ENCODE measurements at regions not wholly inside any gene's neighbourhood (a gene's known extent, or its start where the extent isn't known, plus 50 kb on each side); places are given as distances from the start of the nearest gene placed in this dataset.

- no peak overlapping the region for H3K27ac Mint-ChIP-seq
- ATAC-seq: no peak
- CTCF ChIA-PET: no interaction called here
Observed at GRCh38 chr5:133773247-133774202, 161.2 kb upstream of the FSTL4 start.

GRCh38 chr5:133769842-133770241 lies 157.5 kb upstream of the FSTL4 start:
- H3K36me3 Mint-ChIP-seq: no peaks in the 10 kb centered on the region
- DNase-seq (no peak), ATAC-seq (no peak)
- no peak overlapping the region for H3K4me3 Mint-ChIP-seq
- H3K4me1 Mint-ChIP-seq: no peaks in the 10 kb centered on the region
- H3K27ac Mint-ChIP-seq: no peak overlapping the region
- CTCF ChIA-PET: no interaction called here
- H3K27me3 Mint-ChIP-seq: peaks cover 50% of the 10 kb centered on the region
- H3K9me3 Mint-ChIP-seq (ENCODE audit: low read depth): no peaks in the 10 kb centered on the region

More at GRCh38 chr5:133773247-133774202, 161.2 kb upstream of the FSTL4 start:
- Mint-ChIP-seq H3K4me3 (no peak overlapping the region), H3K36me3 (no peaks in the 10 kb centered on the region), H3K9me3 (ENCODE audit: low read depth) (no peaks in the 10 kb centered on the region), H3K27me3 (peaks cover 32% of the 10 kb centered on the region), H3K4me1 (no peaks in the 10 kb centered on the region)
- no peak for DNase-seq

GRCh38 chr5:133763744-133764143 lies 151.4 kb upstream of the FSTL4 start:
- Mint-ChIP-seq H3K27me3 (peaks cover 27% of the 10 kb centered on the region), H3K27ac (no peak overlapping the region), H3K9me3 (ENCODE audit: low read depth) (no peaks in the 10 kb centered on the region), H3K36me3 (no peaks in the 10 kb centered on the region), H3K4me1 (no peaks in the 10 kb centered on the region), H3K4me3 (no peak overlapping the region)
- ATAC-seq (no peak), DNase-seq (no peak)
- CTCF ChIA-PET: interaction anchor here (1.1 kb wide), 1 partner anchor 340 kb away, joined by 3 read pairs; no protein-coding TSS in a partner anchor

GRCh38 chr5:133761632-133762031 lies 149.3 kb upstream of the FSTL4 start:
- H3K4me3 Mint-ChIP-seq: no peak overlapping the region
- ATAC-seq (no peak), DNase-seq (no peak)
- no peaks in the 10 kb centered on the region for H3K36me3 Mint-ChIP-seq
- no peaks in the 10 kb centered on the region for H3K9me3 Mint-ChIP-seq (ENCODE audit: low read depth)
- H3K27me3 Mint-ChIP-seq: peaks cover 27% of the 10 kb centered on the region
- CTCF ChIA-PET: no interaction called here
- no peaks in the 10 kb centered on the region for H3K4me1 Mint-ChIP-seq
- H3K27ac Mint-ChIP-seq: no peak overlapping the region

GRCh38 chr5:133760532-133760931 lies 148.2 kb upstream of the FSTL4 start:
- no peak for DNase-seq
- CTCF ChIA-PET: no interaction called here
- Mint-ChIP-seq H3K27me3 (peaks cover 27% of the 10 kb centered on the region), H3K36me3 (no peaks in the 10 kb centered on the region), H3K9me3 (ENCODE audit: low read depth) (no peaks in the 10 kb centered on the region), H3K4me1 (no peaks in the 10 kb centered on the region), H3K27ac (no peak overlapping the region), H3K4me3 (no peak overlapping the region)
- ATAC-seq: no peak

- DNase-seq (no peak), ATAC-seq (peak; percentile 57)
- no peak overlapping the region for H3K4me3 Mint-ChIP-seq
- H3K36me3 Mint-ChIP-seq: no peaks in the 10 kb centered on the region
- no peaks in the 10 kb centered on the region for H3K9me3 Mint-ChIP-seq (ENCODE audit: low read depth)
- CTCF ChIA-PET: no interaction called here
- H3K4me1 Mint-ChIP-seq: no peaks in the 10 kb centered on the region
- no peak overlapping the region for H3K27ac Mint-ChIP-seq
- peaks cover 35% of the 10 kb centered on the region for H3K27me3 Mint-ChIP-seq
Observed at GRCh38 chr5:133758641-133759040, 146.3 kb upstream of the FSTL4 start.

GRCh38 chr5:133757396-133757945 lies 145.1 kb upstream of the FSTL4 start:
- Mint-ChIP-seq H3K4me3 (no peak overlapping the region), H3K36me3 (no peaks in the 10 kb centered on the region), H3K9me3 (ENCODE audit: low read depth) (no peaks in the 10 kb centered on the region), H3K4me1 (no peaks in the 10 kb centered on the region), H3K27me3 (peaks cover 28% of the 10 kb centered on the region), H3K27ac (no peak overlapping the region)
- DNase-seq (no peak), ATAC-seq (no peak)
- CTCF ChIA-PET: no interaction called here

GRCh38 chr5:133756756-133757155 lies 144.4 kb upstream of the FSTL4 start:
- ATAC-seq (no peak), DNase-seq (no peak)
- Mint-ChIP-seq H3K27ac (no peak overlapping the region), H3K4me1 (no peaks in the 10 kb centered on the region), H3K9me3 (ENCODE audit: low read depth) (no peaks in the 10 kb centered on the region), H3K36me3 (no peaks in the 10 kb centered on the region), H3K27me3 (peaks cover 28% of the 10 kb centered on the region), H3K4me3 (no peak overlapping the region)
- CTCF ChIA-PET: no interaction called here

- no peak overlapping the region for H3K27ac Mint-ChIP-seq
- no peaks in the 10 kb centered on the region for H3K9me3 Mint-ChIP-seq (ENCODE audit: low read depth)
- peaks cover 28% of the 10 kb centered on the region for H3K27me3 Mint-ChIP-seq
- no peak for ATAC-seq
- H3K36me3 Mint-ChIP-seq: no peaks in the 10 kb centered on the region
- H3K4me1 Mint-ChIP-seq: no peaks in the 10 kb centered on the region
- CTCF ChIA-PET: interaction anchor here (0.8 to 1.8 kb wide), 3 partner anchors 10 to 226 kb away, joined by 3 to 8 read pairs (median 3); no protein-coding TSS in a partner anchor
- DNase-seq: no peak
- no peak overlapping the region for H3K4me3 Mint-ChIP-seq
Observed at GRCh38 chr5:133756036-133756435, 143.7 kb upstream of the FSTL4 start.

GRCh38 chr5:133754575-133755169 lies 142.3 kb upstream of the FSTL4 start:
- Mint-ChIP-seq H3K36me3 (no peaks in the 10 kb centered on the region), H3K27ac (no peak overlapping the region), H3K27me3 (peaks cover 27% of the 10 kb centered on the region), H3K4me1 (no peaks in the 10 kb centered on the region), H3K9me3 (ENCODE audit: low read depth) (no peaks in the 10 kb centered on the region), H3K4me3 (no peak overlapping the region)
- CTCF ChIA-PET: interaction anchor here (0.7 to 1.8 kb wide), 7 partner anchors 11 to 494 kb away, joined by 3 to 8 read pairs (median 3); no protein-coding TSS in a partner anchor
- ATAC-seq: peak; percentile 55
- peak; percentile 49 for DNase-seq

GRCh38 chr5:133753856-133754255 lies 141.5 kb upstream of the FSTL4 start:
- H3K4me1 Mint-ChIP-seq: no peaks in the 10 kb centered on the region

GRCh38 chr5:133751846-133752245 lies 139.5 kb upstream of the FSTL4 start:
- H3K27ac Mint-ChIP-seq: no peak overlapping the region
- CTCF ChIA-PET: no interaction called here
- no peak overlapping the region for H3K4me3 Mint-ChIP-seq
- no peaks in the 10 kb centered on the region for H3K4me1 Mint-ChIP-seq
- H3K36me3 Mint-ChIP-seq: no peaks in the 10 kb centered on the region
- DNase-seq (no peak), ATAC-seq (no peak)
- peaks cover 21% of the 10 kb centered on the region for H3K27me3 Mint-ChIP-seq
- no peaks in the 10 kb centered on the region for H3K9me3 Mint-ChIP-seq (ENCODE audit: low read depth)

More at GRCh38 chr5:133753856-133754255, 141.5 kb upstream of the FSTL4 start:
- ATAC-seq (no peak), DNase-seq (no peak)
- H3K36me3 Mint-ChIP-seq: no peaks in the 10 kb centered on the region
- H3K4me3 Mint-ChIP-seq: no peak overlapping the region
- H3K9me3 Mint-ChIP-seq (ENCODE audit: low read depth): no peaks in the 10 kb centered on the region
- CTCF ChIA-PET: interaction anchor here (1.2 to 1.3 kb wide), 3 partner anchors 116 to 243 kb away, joined by 3 to 4 read pairs (median 4); no protein-coding TSS in a partner anchor
- H3K27ac Mint-ChIP-seq: no peak overlapping the region
- peaks cover 26% of the 10 kb centered on the region for H3K27me3 Mint-ChIP-seq

- CTCF ChIA-PET: no interaction called here
- no peak overlapping the region for H3K27ac Mint-ChIP-seq
- no peak for ATAC-seq
- no peak overlapping the region for H3K4me3 Mint-ChIP-seq
- no peak for DNase-seq
- H3K27me3 Mint-ChIP-seq: peaks cover 19% of the 10 kb centered on the region
- no peaks in the 10 kb centered on the region for H3K9me3 Mint-ChIP-seq (ENCODE audit: low read depth)
- H3K4me1 Mint-ChIP-seq: no peaks in the 10 kb centered on the region
- H3K36me3 Mint-ChIP-seq: no peaks in the 10 kb centered on the region
Observed at GRCh38 chr5:133751421-133751820, 139.1 kb upstream of the FSTL4 start.

All from activated CD8-positive, alpha-beta memory T cell treated with anti-CD3 and anti-CD28 coated beads, Interleukin-2, amount 10 ng/mL, durations not matched to agents 7 days and 5 days (primary cell).